ENCODE measurements at regions not wholly inside any gene's neighbourhood (a gene's known extent, or its start where the extent isn't known, plus 50 kb on each side); places are given as distances from the start of the nearest gene placed in this dataset.
"Not testable (repeated sequence)": the region's sequence is repeated elsewhere in the genome, so short reads cannot be mapped to it uniquely, and the experiment has no call there.

DNA sequence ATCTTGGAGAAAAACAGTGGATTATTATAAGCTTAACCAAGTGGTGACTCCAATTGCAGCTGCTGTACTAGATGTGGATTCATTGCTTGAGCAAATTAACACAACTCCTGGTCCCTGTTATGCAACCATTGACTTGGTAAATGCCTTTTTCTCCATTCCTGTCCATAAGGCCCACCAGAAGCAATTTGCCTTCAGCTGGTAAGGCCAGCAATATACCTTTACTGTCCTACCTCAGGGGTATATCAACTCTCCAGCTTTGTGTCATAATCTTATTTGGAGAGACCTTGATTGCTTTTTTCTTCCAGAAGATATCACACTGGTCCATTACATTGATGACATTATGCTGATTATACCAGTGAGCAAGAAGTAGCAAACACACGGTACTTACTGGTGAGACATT is 560.8 kb downstream of the PTPRU start:
- TF ChIP-seq, protein P1, sequence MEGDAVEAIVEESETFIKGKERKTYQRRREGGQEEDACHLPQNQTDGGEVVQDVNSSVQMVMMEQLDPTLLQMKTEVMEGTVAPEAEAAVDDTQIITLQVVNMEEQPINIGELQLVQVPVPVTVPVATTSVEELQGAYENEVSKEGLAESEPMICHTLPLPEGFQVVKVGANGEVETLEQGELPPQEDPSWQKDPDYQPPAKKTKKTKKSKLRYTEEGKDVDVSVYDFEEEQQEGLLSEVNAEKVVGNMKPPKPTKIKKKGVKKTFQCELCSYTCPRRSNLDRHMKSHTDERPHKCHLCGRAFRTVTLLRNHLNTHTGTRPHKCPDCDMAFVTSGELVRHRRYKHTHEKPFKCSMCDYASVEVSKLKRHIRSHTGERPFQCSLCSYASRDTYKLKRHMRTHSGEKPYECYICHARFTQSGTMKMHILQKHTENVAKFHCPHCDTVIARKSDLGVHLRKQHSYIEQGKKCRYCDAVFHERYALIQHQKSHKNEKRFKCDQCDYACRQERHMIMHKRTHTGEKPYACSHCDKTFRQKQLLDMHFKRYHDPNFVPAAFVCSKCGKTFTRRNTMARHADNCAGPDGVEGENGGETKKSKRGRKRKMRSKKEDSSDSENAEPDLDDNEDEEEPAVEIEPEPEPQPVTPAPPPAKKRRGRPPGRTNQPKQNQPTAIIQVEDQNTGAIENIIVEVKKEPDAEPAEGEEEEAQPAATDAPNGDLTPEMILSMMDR (IDR thresholded peaks at IDR 0.05 in 2 of 3, conservative IDR thresholded peaks at IDR 0.05 in 1 of 3; ENCODE audit: borderline replicate concordance in 1 of 3, insufficient read depth in 1 of 3, low read depth in 2 of 3, low read length in 2 of 3) = not testable (repeated sequence)
- TF ChIP-seq SRF (IDR thresholded peaks at IDR 0.05; ENCODE audit: low read depth); POLR2AphosphoS5 (IDR thresholded peaks at IDR 0.05; ENCODE audit: low read depth, low read length); ZFX (IDR thresholded peaks at IDR 0.05); EZH2phosphoT487 (IDR thresholded peaks at IDR 0.05; ENCODE audit: borderline replicate concordance): not testable (repeated sequence)
- TF ChIP-seq, protein P2, sequence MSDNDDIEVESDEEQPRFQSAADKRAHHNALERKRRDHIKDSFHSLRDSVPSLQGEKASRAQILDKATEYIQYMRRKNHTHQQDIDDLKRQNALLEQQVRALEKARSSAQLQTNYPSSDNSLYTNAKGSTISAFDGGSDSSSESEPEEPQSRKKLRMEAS (IDR thresholded peaks at IDR 0.05) = not testable (repeated sequence)
- TF ChIP-seq, protein P3, sequence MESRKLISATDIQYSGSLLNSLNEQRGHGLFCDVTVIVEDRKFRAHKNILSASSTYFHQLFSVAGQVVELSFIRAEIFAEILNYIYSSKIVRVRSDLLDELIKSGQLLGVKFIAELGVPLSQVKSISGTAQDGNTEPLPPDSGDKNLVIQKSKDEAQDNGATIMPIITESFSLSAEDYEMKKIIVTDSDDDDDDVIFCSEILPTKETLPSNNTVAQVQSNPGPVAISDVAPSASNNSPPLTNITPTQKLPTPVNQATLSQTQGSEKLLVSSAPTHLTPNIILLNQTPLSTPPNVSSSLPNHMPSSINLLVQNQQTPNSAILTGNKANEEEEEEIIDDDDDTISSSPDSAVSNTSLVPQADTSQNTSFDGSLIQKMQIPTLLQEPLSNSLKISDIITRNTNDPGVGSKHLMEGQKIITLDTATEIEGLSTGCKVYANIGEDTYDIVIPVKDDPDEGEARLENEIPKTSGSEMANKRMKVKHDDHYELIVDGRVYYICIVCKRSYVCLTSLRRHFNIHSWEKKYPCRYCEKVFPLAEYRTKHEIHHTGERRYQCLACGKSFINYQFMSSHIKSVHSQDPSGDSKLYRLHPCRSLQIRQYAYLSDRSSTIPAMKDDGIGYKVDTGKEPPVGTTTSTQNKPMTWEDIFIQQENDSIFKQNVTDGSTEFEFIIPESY (IDR thresholded peaks at IDR 0.05; ENCODE audit: extremely low read depth, insufficient replicate concordance, low read length) = not testable (repeated sequence)

All from HCT116 (cell line).